GM10266 (cell line): ENCODE measurements at regions not wholly inside any gene's neighbourhood (a gene's known extent, or its start where the extent isn't known, plus 50 kb on each side); places are given as distances from the start of the nearest gene placed in this dataset.
"Not testable (repeated sequence)": the region's sequence is repeated elsewhere in the genome, so short reads cannot be mapped to it uniquely, and the experiment has no call there.

Source experiments
- DNase-seq: peaks from one replicate; pipeline ENCODE4 v3.0.0; 2012; ENCODE audit errors: extremely low spot score
- TF ChIP-seq, protein P1 (sequence below): IDR thresholded peaks from 2 replicates; pipeline ENCODE4 v1.5.1; 2012; ENCODE audit warnings: mild to moderate bottlenecking, low read depth; ENCODE audit not compliant: control insufficient read depth, insufficient read depth; ENCODE audit errors: missing control alignments

DNA sequence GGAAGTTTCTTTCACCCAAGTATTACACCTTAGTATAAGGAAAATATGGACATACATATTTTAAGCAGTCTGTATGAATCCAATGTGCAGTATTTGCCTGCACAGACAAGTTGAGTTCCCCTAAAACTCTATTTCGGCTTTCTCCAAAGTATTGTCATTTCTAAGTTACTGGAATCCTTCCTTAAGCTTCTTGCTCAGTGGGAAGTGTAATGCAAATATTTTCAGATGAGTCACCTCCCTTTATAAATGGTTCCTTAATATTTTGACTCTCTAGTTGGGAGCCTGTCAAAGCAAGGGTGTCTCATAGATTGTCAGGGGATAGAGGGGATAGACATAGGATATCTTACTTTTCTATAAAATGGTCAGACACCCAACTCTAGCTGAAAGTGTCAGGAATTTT lies 178.6 kb downstream of the NAA11 start:
- no peak for DNase-seq
- TF ChIP-seq, protein P1, sequence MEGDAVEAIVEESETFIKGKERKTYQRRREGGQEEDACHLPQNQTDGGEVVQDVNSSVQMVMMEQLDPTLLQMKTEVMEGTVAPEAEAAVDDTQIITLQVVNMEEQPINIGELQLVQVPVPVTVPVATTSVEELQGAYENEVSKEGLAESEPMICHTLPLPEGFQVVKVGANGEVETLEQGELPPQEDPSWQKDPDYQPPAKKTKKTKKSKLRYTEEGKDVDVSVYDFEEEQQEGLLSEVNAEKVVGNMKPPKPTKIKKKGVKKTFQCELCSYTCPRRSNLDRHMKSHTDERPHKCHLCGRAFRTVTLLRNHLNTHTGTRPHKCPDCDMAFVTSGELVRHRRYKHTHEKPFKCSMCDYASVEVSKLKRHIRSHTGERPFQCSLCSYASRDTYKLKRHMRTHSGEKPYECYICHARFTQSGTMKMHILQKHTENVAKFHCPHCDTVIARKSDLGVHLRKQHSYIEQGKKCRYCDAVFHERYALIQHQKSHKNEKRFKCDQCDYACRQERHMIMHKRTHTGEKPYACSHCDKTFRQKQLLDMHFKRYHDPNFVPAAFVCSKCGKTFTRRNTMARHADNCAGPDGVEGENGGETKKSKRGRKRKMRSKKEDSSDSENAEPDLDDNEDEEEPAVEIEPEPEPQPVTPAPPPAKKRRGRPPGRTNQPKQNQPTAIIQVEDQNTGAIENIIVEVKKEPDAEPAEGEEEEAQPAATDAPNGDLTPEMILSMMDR, result no peak

DNA sequence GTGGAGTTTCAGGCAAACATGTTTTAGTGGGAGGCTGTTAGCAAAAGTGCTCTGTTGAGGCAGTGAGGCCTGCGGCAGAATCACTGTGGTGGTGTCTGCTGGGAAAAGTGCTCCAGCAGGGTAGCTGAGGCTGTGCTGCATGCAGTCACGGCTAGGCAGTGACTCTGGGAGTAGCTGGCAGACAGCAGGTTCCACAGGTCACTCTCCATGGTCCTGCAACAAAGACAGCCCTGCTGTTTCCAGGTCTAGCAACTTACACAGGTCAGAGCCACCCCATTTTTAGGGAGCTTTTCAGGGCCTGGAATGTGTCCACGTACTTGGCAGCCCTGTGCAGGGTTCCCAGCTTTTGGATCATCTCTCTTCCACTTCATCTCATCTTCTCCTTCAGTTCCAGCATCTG lies 184.3 kb downstream of the NAA11 start:
- TF ChIP-seq, protein P1, result no peak
- no peak for DNase-seq

DNA sequence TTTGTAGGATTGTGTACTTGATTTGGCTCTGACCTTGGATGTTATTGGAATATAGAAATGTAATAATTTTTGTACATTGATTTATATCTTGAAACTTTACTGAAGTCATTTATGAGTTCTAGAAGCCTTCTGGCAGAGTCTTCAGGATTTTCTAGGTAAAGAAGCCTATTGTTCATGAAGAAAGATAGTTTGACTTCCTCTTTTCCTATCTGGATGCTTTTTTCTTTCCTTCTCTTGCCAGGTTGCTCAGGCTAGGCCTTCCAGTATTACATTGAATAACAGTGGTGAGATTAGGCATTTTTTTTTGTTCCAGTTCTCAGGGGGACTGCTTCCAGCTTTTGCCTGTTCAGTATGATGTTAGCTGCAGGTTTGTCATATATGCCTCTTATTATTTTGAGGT lies 191.1 kb downstream of the NAA11 start:
- no peak for DNase-seq

DNA sequence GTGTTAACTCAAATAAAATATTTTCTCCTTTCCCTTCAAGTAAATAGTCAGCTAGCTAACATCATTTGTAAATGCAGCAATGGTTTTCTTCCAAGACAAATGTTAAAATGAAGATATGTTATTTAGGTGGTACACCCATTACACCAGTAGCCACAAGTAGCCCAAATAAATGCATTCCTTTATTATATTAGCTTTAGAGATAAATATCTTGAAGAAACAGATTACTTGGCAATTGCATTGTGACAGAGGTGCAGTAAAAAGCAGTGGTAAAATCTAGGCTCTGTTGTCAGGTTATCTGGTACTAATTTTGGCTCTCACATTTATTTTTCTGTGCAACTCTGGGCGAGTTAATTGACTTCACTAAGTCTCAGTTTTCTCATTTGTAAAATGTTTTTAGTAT lies 193.0 kb downstream of the NAA11 start:
- TF ChIP-seq, protein P1, result no peak
- DNase-seq, result no peak

More for the DNA sequence above, 191.1 kb downstream of the NAA11 start:
- TF ChIP-seq, protein P1, result no peak

DNA sequence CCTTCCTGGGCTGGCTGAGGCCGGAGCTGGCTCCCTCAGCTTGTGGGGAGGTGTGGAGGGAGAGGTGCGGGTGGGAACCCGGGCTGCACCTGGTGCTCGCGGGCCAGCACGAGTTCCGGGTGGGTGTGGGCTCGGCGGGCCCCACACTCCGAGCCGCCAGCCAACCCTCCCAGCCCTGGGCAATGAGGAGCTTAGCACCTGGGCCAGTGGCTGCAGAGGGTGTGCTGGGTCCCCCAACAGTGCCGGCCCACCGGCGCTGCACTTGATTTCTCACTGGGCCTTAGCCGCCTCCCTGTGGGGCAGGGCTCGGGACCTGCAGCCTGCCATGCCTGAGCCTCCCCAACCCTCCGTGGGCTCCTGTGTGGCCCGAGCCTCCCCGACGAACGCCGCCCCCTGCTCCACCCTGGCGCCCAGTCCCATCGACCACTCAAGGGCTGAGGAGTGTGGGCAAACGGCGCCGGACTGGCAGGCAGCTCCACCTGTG lies 182.7 kb upstream of the PAQR3 start:
- TF ChIP-seq, protein P1, result no peak
- no peak for DNase-seq

DNA sequence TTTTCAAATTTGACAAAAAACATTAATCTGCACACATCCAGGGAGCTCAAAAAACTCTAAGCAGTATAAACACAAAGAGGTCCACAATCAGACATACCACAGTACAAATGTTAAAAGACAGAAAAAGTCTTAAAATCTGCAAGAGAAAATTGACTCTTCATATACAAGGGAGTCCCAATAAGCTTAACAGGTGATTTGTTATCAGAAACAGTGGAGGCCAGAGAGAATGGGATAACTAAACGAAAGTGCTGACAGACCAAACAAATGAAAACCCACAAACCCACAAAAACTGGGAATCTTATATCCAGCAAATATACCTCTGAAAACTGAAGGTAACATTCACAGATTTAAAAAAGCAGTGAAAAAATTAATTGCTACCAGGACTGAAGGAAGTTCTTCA lies 182.0 kb upstream of the PAQR3 start:
- TF ChIP-seq, protein P1, result no peak
- no peak for DNase-seq

DNA sequence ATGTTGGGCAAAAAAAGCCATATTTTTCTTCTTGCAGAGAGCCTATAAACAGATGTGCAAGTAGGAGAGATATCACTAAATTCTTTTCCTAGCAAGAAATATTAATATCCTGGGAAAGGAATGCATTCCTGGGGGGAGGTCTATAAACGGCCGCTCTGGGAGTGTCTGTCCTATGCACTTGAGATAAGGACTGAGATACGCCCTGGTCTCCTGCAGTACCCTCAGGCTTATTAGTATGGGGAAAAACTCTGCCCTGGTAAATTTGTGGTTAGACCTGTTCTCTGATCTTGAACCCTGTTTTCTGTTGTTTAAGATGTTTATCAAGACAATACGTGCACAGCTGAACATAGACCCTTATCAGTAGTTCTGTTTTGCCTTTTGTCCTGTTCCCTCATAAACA lies 177.8 kb upstream of the PAQR3 start:
- not testable (repeated sequence) for DNase-seq

DNA sequence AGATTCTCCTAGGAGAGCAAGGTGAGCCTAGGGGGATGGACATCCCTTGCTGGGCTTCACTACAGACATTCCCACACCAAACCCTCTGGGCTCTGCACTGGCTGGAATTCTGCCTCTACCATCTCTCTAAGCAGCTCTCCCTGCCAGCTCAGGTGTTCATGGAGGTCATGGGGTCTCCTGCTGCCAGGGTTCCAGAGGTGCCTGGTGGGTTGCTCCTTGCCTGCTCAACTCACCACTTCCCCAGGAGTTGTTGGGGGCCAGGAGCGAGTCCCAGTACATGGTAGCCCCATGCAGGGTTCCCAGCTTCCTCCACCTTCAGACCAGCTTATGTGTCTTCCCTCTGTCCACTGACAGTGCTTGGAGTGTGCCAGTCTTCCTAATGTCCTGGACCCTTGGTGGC lies 167.8 kb upstream of the PAQR3 start:
- TF ChIP-seq, protein P1, result no peak
- no peak for DNase-seq
